HepG2 (cell line): ENCODE measurements at regions not wholly inside any gene's neighbourhood (a gene's known extent, or its start where the extent isn't known, plus 50 kb on each side); places are given as distances from the start of the nearest gene placed in this dataset.

Experiments used
- AGO1 ChIP-seq: fragments of 200-400 bp; formaldehyde crosslinking; IDR thresholded peaks from 2 replicates; pipeline ENCODE4 v1.6.1; 2017; ENCODE audit warnings: mild to moderate bottlenecking, low read depth, low read length, moderate library complexity; ENCODE audit not compliant: poor library complexity, severe bottlenecking
- ARHGAP35 ChIP-seq: sonication (generic); formaldehyde crosslinking; IDR thresholded peaks from 2 replicates; pipeline ENCODE4 v1.9.0; 2022; ENCODE audit warnings: mild to moderate bottlenecking, inconsistent platforms, moderate library complexity, missing genetic modification reagents, borderline replicate concordance
- ATF7 ChIP-seq, 2 experiments: fragments of 450-650 bp in 1 of 2; sonication (generic) in 1 of 2; formaldehyde crosslinking in 1 of 2; IDR thresholded peaks; 2 replicates each; pipeline versions ENCODE4 v1.4.0 to v1.6.1; 2016 to 2020; ENCODE audit warnings: antibody characterized with exemption in 1 of 2, mild to moderate bottlenecking in 1 of 2, missing genetic modification reagents in 1 of 2
- MAFF ChIP-seq: IDR thresholded peaks from 2 replicates; pipeline ENCODE4 v1.6.1; 2011; ENCODE audit warnings: low read depth, low read length, improper control_type of control experiment
- THYN1 ChIP-seq: sonication (generic); formaldehyde crosslinking; IDR thresholded peaks from 2 replicates; pipeline ENCODE4 v1.8.1; 2023; ENCODE audit warnings: low read depth, mild to moderate bottlenecking, moderate library complexity, missing genetic modification reagents, borderline replicate concordance
- TOPORS ChIP-seq: sonication (generic); formaldehyde crosslinking; IDR thresholded peaks from 2 replicates; pipeline ENCODE4 v1.8.0; 2023; ENCODE audit warnings: mild to moderate bottlenecking, missing genetic modification reagents
- WIZ ChIP-seq: sonication (generic); formaldehyde crosslinking; IDR thresholded peaks from 2 replicates; pipeline ENCODE4 v1.5.1; 2020; ENCODE audit warnings: mild to moderate bottlenecking, missing genetic modification reagents
- ZNF350 ChIP-seq: sonication (generic); formaldehyde crosslinking; IDR thresholded peaks from 2 replicates; pipeline ENCODE4 v1.4.0; 2020; ENCODE audit warnings: mild to moderate bottlenecking, low read depth, missing genetic modification reagents, borderline replicate concordance
- ZNF773 ChIP-seq: sonication (generic); formaldehyde crosslinking; IDR thresholded peaks from 2 replicates; pipeline ENCODE4 v1.4.0; 2020; ENCODE audit warnings: missing genetic modification reagents, borderline replicate concordance
- TF ChIP-seq, protein P1 (sequence below): sonication (generic); formaldehyde crosslinking; IDR thresholded peaks from 2 replicates; pipeline ENCODE4 v1.5.1; 2020; ENCODE audit warnings: mild to moderate bottlenecking, missing genetic modification reagents
- TF ChIP-seq, protein P2 (sequence below): sonication (generic); formaldehyde crosslinking; IDR thresholded peaks from 2 replicates; pipeline ENCODE4 v1.5.0; 2020; ENCODE audit warnings: mild to moderate bottlenecking, missing genetic modification reagents
- TF ChIP-seq, protein P3 (sequence below): sonication (generic); formaldehyde crosslinking; IDR thresholded peaks from 2 replicates; pipeline ENCODE4 v1.8.0; 2022; ENCODE audit warnings: mild to moderate bottlenecking, missing genetic modification reagents, moderate library complexity
- TF ChIP-seq, protein P4 (sequence below), 2 experiments: sonication (generic) in 1 of 2; formaldehyde crosslinking in 1 of 2; IDR thresholded peaks; 2 replicates each; pipeline versions ENCODE4 v1.6.1 to v1.9.0; 2014 to 2022; ENCODE audit warnings: antibody characterized with exemption in 1 of 2, borderline replicate concordance in 1 of 2, inconsistent platforms in 1 of 2, low read depth in 1 of 2, missing genetic modification reagents in 1 of 2
- TF ChIP-seq, protein P5 (sequence below): sonication (generic); formaldehyde crosslinking; IDR thresholded peaks from 2 replicates; pipeline ENCODE4 v1.4.0; 2020; ENCODE audit warnings: mild to moderate bottlenecking, missing genetic modification reagents

DNA sequence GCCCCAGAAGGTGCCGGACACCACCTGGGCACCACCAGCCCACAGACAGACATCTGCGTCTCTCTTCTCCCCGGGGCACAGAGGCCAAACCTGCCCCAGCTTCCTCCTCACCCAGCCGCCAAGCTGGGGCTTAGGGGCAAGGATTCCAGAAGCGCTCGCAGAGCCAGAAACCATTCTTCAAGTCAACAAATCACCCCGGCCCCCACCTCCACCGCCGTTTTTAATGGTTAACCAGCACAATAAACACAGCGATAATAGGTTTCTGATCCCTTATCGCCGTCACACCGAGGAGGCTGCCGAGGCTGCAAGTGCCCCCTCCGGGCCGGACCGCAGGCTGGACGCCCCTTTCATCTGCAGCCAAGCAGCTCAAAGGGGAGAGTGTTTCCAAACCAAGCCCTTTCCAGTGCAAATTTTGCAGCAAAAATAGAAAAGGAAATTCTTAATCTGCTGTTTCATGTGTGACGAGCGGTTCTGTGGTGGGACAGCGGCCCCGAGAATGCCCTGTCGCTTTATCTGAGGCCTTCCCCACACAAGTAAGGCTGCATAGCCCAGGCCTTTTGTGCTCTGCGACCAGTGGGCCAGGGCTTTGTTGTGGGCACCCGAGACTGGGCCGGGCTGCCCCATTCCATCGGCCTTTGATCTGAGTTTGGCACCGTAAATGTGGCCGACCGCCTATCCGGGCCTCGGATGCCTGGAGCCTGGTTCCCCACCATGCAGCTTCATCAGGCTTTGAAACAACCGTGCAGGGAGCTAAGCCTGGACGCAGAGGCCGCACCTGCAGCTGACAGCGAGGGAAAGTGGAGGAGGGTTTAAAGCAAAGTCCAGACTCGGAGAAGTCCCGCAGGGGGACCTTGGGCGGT, 83.2 kb downstream of the FOXL3 start (continued):
- TF ChIP-seq, protein P1, sequence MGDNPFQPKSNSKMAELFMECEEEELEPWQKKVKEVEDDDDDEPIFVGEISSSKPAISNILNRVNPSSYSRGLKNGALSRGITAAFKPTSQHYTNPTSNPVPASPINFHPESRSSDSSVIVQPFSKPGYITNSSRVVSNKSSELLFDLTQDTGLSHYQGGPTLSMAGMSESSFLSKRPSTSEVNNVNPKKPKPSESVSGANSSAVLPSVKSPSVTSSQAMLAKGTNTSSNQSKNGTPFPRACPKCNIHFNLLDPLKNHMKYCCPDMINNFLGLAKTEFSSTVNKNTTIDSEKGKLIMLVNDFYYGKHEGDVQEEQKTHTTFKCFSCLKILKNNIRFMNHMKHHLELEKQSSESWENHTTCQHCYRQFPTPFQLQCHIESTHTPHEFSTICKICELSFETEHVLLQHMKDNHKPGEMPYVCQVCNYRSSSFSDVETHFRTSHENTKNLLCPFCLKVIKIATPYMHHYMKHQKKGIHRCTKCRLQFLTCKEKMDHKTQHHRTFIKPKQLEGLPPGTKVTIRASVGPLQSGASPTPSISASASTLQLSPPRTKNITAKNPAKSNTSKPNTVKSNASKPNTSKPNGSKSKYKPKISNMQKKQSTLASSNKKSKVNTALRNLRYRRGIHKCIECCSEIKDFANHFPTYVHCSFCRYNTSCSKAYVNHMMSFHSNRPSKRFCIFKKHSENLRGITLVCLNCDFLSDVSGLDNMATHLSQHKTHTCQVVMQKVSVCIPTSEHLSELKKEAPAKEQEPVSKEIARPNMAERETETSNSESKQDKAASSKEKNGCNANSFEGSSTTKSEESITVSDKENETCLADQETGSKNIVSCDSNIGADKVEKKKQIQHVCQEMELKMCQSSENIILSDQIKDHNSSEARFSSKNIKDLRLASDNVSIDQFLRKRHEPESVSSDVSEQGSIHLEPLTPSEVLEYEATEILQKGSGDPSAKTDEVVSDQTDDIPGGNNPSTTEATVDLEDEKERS: no peak
- TF ChIP-seq, protein P2, sequence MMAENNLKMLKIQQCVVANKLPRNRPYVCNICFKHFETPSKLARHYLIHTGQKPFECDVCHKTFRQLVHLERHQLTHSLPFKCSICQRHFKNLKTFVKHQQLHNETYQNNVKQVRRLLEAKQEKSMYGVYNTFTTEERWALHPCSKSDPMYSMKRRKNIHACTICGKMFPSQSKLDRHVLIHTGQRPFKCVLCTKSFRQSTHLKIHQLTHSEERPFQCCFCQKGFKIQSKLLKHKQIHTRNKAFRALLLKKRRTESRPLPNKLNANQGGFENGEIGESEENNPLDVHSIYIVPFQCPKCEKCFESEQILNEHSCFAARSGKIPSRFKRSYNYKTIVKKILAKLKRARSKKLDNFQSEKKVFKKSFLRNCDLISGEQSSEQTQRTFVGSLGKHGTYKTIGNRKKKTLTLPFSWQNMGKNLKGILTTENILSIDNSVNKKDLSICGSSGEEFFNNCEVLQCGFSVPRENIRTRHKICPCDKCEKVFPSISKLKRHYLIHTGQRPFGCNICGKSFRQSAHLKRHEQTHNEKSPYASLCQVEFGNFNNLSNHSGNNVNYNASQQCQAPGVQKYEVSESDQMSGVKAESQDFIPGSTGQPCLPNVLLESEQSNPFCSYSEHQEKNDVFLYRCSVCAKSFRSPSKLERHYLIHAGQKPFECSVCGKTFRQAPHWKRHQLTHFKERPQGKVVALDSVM (CRISPR knock-in tag): peak; percentile 72; the same call in 1 of the 2 replicates
- TF ChIP-seq, protein P3, sequence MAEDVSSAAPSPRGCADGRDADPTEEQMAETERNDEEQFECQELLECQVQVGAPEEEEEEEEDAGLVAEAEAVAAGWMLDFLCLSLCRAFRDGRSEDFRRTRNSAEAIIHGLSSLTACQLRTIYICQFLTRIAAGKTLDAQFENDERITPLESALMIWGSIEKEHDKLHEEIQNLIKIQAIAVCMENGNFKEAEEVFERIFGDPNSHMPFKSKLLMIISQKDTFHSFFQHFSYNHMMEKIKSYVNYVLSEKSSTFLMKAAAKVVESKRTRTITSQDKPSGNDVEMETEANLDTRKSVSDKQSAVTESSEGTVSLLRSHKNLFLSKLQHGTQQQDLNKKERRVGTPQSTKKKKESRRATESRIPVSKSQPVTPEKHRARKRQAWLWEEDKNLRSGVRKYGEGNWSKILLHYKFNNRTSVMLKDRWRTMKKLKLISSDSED (CRISPR knock-in tag): no peak
- TF ChIP-seq, protein P4, sequence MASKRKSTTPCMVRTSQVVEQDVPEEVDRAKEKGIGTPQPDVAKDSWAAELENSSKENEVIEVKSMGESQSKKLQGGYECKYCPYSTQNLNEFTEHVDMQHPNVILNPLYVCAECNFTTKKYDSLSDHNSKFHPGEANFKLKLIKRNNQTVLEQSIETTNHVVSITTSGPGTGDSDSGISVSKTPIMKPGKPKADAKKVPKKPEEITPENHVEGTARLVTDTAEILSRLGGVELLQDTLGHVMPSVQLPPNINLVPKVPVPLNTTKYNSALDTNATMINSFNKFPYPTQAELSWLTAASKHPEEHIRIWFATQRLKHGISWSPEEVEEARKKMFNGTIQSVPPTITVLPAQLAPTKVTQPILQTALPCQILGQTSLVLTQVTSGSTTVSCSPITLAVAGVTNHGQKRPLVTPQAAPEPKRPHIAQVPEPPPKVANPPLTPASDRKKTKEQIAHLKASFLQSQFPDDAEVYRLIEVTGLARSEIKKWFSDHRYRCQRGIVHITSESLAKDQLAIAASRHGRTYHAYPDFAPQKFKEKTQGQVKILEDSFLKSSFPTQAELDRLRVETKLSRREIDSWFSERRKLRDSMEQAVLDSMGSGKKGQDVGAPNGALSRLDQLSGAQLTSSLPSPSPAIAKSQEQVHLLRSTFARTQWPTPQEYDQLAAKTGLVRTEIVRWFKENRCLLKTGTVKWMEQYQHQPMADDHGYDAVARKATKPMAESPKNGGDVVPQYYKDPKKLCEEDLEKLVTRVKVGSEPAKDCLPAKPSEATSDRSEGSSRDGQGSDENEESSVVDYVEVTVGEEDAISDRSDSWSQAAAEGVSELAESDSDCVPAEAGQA (IDR thresholded peaks at IDR 0.05; ENCODE audit: low read depth): no peak
- TF ChIP-seq, protein P4 (CRISPR knock-in tag; IDR thresholded peaks at IDR 0.05; ENCODE audit: borderline replicate concordance): no peak
- TF ChIP-seq AGO1: no peak
- TF ChIP-seq ATF7 (IDR thresholded peaks at IDR 0.05): no peak
- no peak for TF ChIP-seq ATF7 (CRISPR knock-in tag; IDR thresholded peaks at IDR 0.05)
- TF ChIP-seq TOPORS (CRISPR knock-in tag): no peak
- TF ChIP-seq THYN1 (CRISPR knock-in tag): no peak
- 0 out of 2 replicates have a peak, but pooled peaks have one; percentile 55 for TF ChIP-seq WIZ
- TF ChIP-seq ARHGAP35: no peak
- TF ChIP-seq ZNF773 (CRISPR knock-in tag): no peak
- no peak for TF ChIP-seq MAFF
- TF ChIP-seq, protein P5, sequence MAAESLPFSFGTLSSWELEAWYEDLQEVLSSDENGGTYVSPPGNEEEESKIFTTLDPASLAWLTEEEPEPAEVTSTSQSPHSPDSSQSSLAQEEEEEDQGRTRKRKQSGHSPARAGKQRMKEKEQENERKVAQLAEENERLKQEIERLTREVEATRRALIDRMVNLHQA (CRISPR knock-in tag): no peak
- TF ChIP-seq ZNF350: peak; percentile 84
